ENCODE measurements at regions not wholly inside any gene's neighbourhood (a gene's known extent, or its start where the extent isn't known, plus 50 kb on each side); places are given as distances from the start of the nearest gene placed in this dataset.

DNA sequence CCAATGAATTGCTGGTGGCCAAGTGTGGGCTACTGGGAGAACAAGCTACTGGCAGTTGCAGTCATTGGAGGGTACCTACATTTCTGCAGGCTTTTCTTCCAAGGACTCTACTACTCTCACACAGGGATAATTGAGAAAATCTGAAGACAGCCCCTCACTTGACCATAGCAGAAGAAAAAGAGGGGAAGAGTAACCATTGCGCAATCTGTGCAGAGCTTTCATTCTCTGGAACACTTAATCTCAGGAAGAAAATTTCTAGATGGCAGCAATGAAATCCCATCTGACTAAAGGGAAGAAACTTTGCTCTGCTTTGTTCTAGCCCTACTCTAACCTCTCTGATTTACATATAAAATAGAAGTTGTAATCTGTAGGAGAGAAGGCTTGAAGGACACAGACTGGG, 1239.6 kb upstream of the SORCS1 start:
- no peak overlapping the region for H2BK20ac ChIP-seq (ENCODE audit: low read length)
- H4K8ac ChIP-seq (ENCODE audit: extremely low read depth, insufficient read depth, low read length) = no peak overlapping the region
- H3K23ac ChIP-seq (ENCODE audit: insufficient read length) = no peak overlapping the region
- no peaks in the 10 kb centered on the region for H4K20me1 ChIP-seq (replicated peaks in 1 of 2; ENCODE audit: control insufficient read depth in 1 of 2, insufficient read depth in 2 of 2, low read length in 2 of 2)
- no peak overlapping the region for H4K5ac ChIP-seq (ENCODE audit: insufficient read length, low read depth, low read length)
- no peaks in the 10 kb centered on the region for H3K27me3 ChIP-seq (replicated peaks in 1 of 4; ENCODE audit: control insufficient read depth in 3 of 4, extremely low read depth in 1 of 4, insufficient read depth in 3 of 4, low read length in 3 of 4)
- DNase-seq (ENCODE audit: low read depth in 1 of 2, low spot score in 2 of 2) (no peak), FAIRE-seq (no peak)
- 90% methylated on average over 1 of the region's 1 CpG; no CpG with 5 or more reads in 1 of the 2 experiments for WGBS, 2 experiments (ENCODE audit: extremely low coverage in 1 of 2, insufficient coverage in 1 of 2, insufficient read length in 1 of 2, insufficient replicate concordance in 2 of 2, low coverage in 1 of 2, low lambda C conversion rate in 2 of 2, missing lambda C conversion rate in 1 of 2)
- H2BK15ac ChIP-seq (ENCODE audit: low read length) = no peak overlapping the region
- POLR2A ChIA-PET (ENCODE audit: partially characterized antibody) = no interaction called here
- H3K56ac ChIP-seq (replicated peaks; ENCODE audit: insufficient read length, low read depth, low read length) = no peak overlapping the region
- no peaks in the 10 kb centered on the region for H3K79me2 ChIP-seq (ENCODE audit: control insufficient read depth in 1 of 2, insufficient read depth in 2 of 2, low read length in 2 of 2)
- H2BK5ac ChIP-seq (ENCODE audit: low read depth, low read length) = no peak overlapping the region
- no peak overlapping the region for H3K18ac ChIP-seq (ENCODE audit: extremely low read depth, low read length)
- no peaks in the 10 kb centered on the region for H3K9me3 ChIP-seq (ENCODE audit: insufficient read depth in 2 of 2, low read depth in 1 of 2, low read length in 1 of 2)
- no peak overlapping the region for H3K9ac ChIP-seq (replicated peaks in 1 of 4; ENCODE audit: extremely low read depth in 1 of 4, low read depth in 3 of 4, low read length in 3 of 4)
- H3K27ac ChIP-seq (ENCODE audit: low read depth, low read length) = no peak overlapping the region
- H4K91ac ChIP-seq (replicated peaks; ENCODE audit: insufficient read length, low read length) = no peak overlapping the region
- no peak overlapping the region for H3K4me3 ChIP-seq (ENCODE audit: extremely low read depth in 1 of 4, insufficient read depth in 2 of 4, low read depth in 3 of 4, low read length in 4 of 4)
- H3K36me3 ChIP-seq (ENCODE audit: control insufficient read depth in 2 of 4, insufficient read depth in 4 of 4, low read length in 3 of 4) = no peaks in the 10 kb centered on the region
- TF ChIP-seq CEBPB (IDR thresholded peaks at IDR 0.05; ENCODE audit: low read depth, low read length) (peak; percentile 95), USF2 (IDR thresholded peaks at IDR 0.05; ENCODE audit: low read length) (no peak)
- no peak overlapping the region for H3K4ac ChIP-seq (replicated peaks; ENCODE audit: insufficient read length, low read depth, low read length)
- no peaks in the 10 kb centered on the region for H3K4me1 ChIP-seq (replicated peaks in 1 of 4; ENCODE audit: control insufficient read depth in 3 of 4, insufficient read depth in 4 of 4, low read length in 3 of 4)
- no peak overlapping the region for H2AK5ac ChIP-seq (ENCODE audit: low read depth, low read length)
- no peak overlapping the region for H2BK120ac ChIP-seq (replicated peaks; ENCODE audit: low read depth, low read length)
- peak overlapping the region; percentile 3; the same call in 1 of the 2 replicates for H2AFZ ChIP-seq (ENCODE audit: low read length)
- no peak overlapping the region for H3K14ac ChIP-seq (ENCODE audit: insufficient read length)
- no peak overlapping the region for H2BK12ac ChIP-seq (ENCODE audit: low read depth, low read length)
- CTCF ChIA-PET (ENCODE audit: partially characterized antibody) = interaction anchor here (0.6 to 0.7 kb wide), 2 partner anchors 26 to 993 kb away, joined by 3 read pairs; no protein-coding TSS in a partner anchor
- no peaks in the 10 kb centered on the region for H3K79me1 ChIP-seq (ENCODE audit: low read depth, low read length)
- no peaks in the 10 kb centered on the region for H3K23me2 ChIP-seq (ENCODE audit: low read depth, low read length)
- H3K4me2 ChIP-seq (ENCODE audit: insufficient read depth in 1 of 2, low read depth in 2 of 2, low read length in 2 of 2) = no peak overlapping the region
